SJCRH30 (cell line): ENCODE measurements at regions not wholly inside any gene's neighbourhood (a gene's known extent, or its start where the extent isn't known, plus 50 kb on each side); places are given as distances from the start of the nearest gene placed in this dataset.

Source experiments
- DNase-seq, 2 experiments: peaks; one replicate each; pipeline ENCODE4 v3.0.0-alpha.2; 2015 to 2020
- H3K27ac ChIP-seq: fragments of 250-450 bp; sonication (Bioruptor Pico); 2 replicates; pipeline ENCODE4 v1.5.1; 2020; ENCODE audit warnings: mild to moderate bottlenecking, moderate library complexity
- H3K27me3 ChIP-seq: fragments of 250-450 bp; sonication (Bioruptor Pico); 2 replicates; pipeline ENCODE4 v1.5.1; 2020; ENCODE audit warnings: mild to moderate bottlenecking, moderate library complexity
- H3K36me3 ChIP-seq: fragments of 250-450 bp; sonication (Bioruptor Pico); 2 replicates; pipeline ENCODE4 v1.5.1; 2020; ENCODE audit warnings: mild to moderate bottlenecking, moderate library complexity
- H3K4me1 ChIP-seq: fragments of 250-450 bp; sonication (Bioruptor Pico); 2 replicates; pipeline ENCODE4 v1.5.1; 2020; ENCODE audit warnings: mild to moderate bottlenecking, moderate library complexity
- H3K4me3 ChIP-seq: fragments of 250-450 bp; sonication (Bioruptor Pico); 2 replicates; pipeline ENCODE4 v1.5.1; 2020; ENCODE audit warnings: mild to moderate bottlenecking, moderate library complexity
- H3K9me3 ChIP-seq: fragments of 250-450 bp; sonication (Bioruptor Pico); replicated peaks from 2 replicates; pipeline ENCODE4 v1.5.1; 2020; ENCODE audit warnings: mild to moderate bottlenecking, moderate library complexity

DNA sequence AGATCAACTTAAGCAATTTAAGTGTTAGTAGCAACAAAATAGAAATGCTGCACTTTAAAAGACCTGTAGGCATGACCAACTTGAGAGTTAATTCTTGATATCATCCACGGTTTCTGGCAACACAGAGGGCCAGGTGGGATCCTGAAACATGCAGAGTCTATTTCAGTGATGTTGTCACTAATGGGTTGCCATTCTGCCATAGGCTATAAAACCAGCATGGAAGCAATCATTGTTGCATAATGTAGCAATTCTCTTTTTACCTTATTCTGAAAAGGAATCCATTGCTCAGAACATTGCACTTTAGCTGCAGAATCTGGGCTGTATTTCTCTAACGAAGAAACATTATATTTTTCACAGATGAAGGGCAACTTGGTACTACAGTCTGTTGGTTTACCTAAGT is 53.9 kb upstream of the CD302 start:
- H3K27me3 ChIP-seq, result no peaks in the 10 kb centered on the region
- DNase-seq, result no peak
- H3K4me1 ChIP-seq, result no peaks in the 10 kb centered on the region
- no peaks in the 10 kb centered on the region for H3K9me3 ChIP-seq
- no peaks in the 10 kb centered on the region for H3K36me3 ChIP-seq
- H3K4me3 ChIP-seq, result no peak overlapping the region
- H3K27ac ChIP-seq, result no peak overlapping the region

DNA sequence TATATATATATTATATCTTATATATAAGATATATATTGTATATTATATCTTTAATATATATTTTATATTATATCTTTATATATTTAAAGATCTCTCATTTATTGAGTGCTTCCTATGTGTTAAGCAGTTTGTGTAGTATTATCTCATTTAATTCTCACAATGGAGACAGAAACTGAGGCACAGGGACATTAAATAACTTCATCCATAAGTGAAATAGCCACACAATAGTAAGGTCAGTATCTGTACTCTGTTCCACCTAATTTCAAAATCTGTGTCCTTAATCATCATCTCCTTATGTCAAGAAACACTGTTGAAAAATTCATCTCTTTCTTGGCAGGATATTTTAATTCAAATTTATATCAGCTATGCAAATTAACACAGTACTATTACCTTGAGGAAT is 52.8 kb upstream of the CD302 start:
- Histone ChIP-seq H3K4me1 (no peaks in the 10 kb centered on the region), H3K4me3 (no peak overlapping the region), H3K36me3 (no peaks in the 10 kb centered on the region), H3K27me3 (no peaks in the 10 kb centered on the region), H3K27ac (no peak overlapping the region), H3K9me3 (no peaks in the 10 kb centered on the region)
- DNase-seq, result no peak

DNA sequence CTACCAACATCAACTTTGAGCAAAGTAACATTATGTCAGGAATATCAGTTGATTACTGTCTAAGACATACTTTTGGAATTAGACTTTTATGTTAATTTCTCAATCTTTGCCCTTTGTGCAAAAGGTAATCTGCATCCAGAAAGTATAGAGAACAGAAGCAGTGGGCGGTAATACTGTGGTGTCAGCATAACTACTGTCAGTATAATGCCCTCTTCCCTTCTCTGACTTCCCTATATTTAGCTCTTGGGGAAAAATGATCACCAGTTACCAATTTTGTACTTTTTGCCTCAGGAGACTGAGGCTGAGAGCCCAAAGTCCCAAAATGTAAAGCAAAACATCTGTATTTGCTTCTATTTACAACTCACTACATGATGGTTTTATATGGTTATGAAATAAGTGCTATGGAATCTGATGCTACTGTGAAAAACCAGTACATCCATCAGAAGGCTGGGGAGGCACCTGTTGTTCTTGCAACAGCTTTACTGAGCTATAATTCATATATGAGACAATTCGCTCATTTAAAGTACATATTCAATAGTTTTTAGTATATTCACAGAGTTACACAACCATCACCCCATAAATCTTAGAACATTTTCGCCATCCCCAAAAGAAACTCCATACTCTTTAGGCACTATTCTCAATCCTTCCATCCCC is 51.3 kb upstream of the CD302 start:
- DNase-seq, result no peak
- Histone ChIP-seq H3K9me3 (no peaks in the 10 kb centered on the region), H3K4me3 (no peak overlapping the region), H3K36me3 (no peaks in the 10 kb centered on the region), H3K27ac (no peak overlapping the region), H3K4me1 (no peaks in the 10 kb centered on the region), H3K27me3 (no peaks in the 10 kb centered on the region)
